Esophagus muscularis mucosa (tissue), 4 donors: ENCODE measurements at regions not wholly inside any gene's neighbourhood (a gene's known extent, or its start where the extent isn't known, plus 50 kb on each side); places are given as distances from the start of the nearest gene placed in this dataset.

Experiments
- EP300 ChIP-seq: sonication (generic); formaldehyde crosslinking; IDR thresholded peaks from one replicate; pipeline ENCODE4 v1.6.1; 2017; ENCODE audit warnings: antibody characterized with exemption
- POLR2A ChIP-seq: fragments of 450-650 bp; IDR thresholded peaks from one replicate; pipeline ENCODE4 v1.6.1; 2017; ENCODE audit warnings: antibody characterized with exemption, moderate library complexity, mild to moderate bottlenecking, low read depth
- POLR2AphosphoS5 ChIP-seq, 2 donors: sonication (generic); formaldehyde crosslinking; IDR thresholded peaks; one replicate each; pipeline ENCODE4 v1.6.1; 2017; ENCODE audit warnings: antibody characterized with exemption in 2 of 2
- TF ChIP-seq, protein P1 (sequence below), 3 experiments: fragments of 200-600 bp in 2 of 3; fragments of 450-650 bp in 1 of 3; sonication (generic) in 2 of 3; IDR thresholded peaks; one replicate each; pipeline ENCODE4 v1.5.1; 2017 to 2019; ENCODE audit warnings: antibody characterized with exemption in 3 of 3, mild to moderate bottlenecking in 2 of 3, moderate library complexity in 1 of 3

GRCh38 chr1:187044411-187044810 is 215.7 kb downstream of the PLA2G4A start:
- TF ChIP-seq, protein P1, sequence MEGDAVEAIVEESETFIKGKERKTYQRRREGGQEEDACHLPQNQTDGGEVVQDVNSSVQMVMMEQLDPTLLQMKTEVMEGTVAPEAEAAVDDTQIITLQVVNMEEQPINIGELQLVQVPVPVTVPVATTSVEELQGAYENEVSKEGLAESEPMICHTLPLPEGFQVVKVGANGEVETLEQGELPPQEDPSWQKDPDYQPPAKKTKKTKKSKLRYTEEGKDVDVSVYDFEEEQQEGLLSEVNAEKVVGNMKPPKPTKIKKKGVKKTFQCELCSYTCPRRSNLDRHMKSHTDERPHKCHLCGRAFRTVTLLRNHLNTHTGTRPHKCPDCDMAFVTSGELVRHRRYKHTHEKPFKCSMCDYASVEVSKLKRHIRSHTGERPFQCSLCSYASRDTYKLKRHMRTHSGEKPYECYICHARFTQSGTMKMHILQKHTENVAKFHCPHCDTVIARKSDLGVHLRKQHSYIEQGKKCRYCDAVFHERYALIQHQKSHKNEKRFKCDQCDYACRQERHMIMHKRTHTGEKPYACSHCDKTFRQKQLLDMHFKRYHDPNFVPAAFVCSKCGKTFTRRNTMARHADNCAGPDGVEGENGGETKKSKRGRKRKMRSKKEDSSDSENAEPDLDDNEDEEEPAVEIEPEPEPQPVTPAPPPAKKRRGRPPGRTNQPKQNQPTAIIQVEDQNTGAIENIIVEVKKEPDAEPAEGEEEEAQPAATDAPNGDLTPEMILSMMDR (IDR thresholded peaks at IDR 0.05), result no peak
- TF ChIP-seq EP300 (no peak), POLR2AphosphoS5 (IDR thresholded peaks at IDR 0.05) (no peak), POLR2A (no peak)
